Adrenal gland (tissue), 5 donors: ENCODE measurements at regions not wholly inside any gene's neighbourhood (a gene's known extent, or its start where the extent isn't known, plus 50 kb on each side); places are given as distances from the start of the nearest gene placed in this dataset.

Experiments used
- CTCF ChIP-seq, 6 experiments: fragments of 450-650 bp in 4 of 6; fragments of 200-600 bp in 2 of 6; sonication (generic) in 1 of 6; IDR thresholded peaks; 1 replicate in 5 of 6; 2 replicates in 1 of 6; pipeline versions ENCODE4 v1.5.1 to v1.8.0; 2016 to 2021; ENCODE audit warnings: antibody characterized with exemption in 6 of 6, mild to moderate bottlenecking in 2 of 6, moderate library complexity in 1 of 6
- POLR2A ChIP-seq, 2 donors: fragments of 450-650 bp; IDR thresholded peaks; one replicate each; pipeline ENCODE4 v1.6.1; 2017; ENCODE audit warnings: antibody characterized with exemption in 2 of 2, mild to moderate bottlenecking in 2 of 2, moderate library complexity in 1 of 2
- donor health status: DM: no; HTN: no; CAD: no.

- no peak for TF ChIP-seq CTCF (IDR thresholded peaks at IDR 0.05)
- no peak for TF ChIP-seq POLR2A (IDR thresholded peaks at IDR 0.05)
These were observed 1442.8 kb upstream of the IGFBP7 start for GRCh38 chr4:58553031-58553430.
